EH (cell line): ENCODE measurements at regions not wholly inside any gene's neighbourhood (a gene's known extent, or its start where the extent isn't known, plus 50 kb on each side); places are given as distances from the start of the nearest gene placed in this dataset.
"Not testable (repeated sequence)": the region's sequence is repeated elsewhere in the genome, so short reads cannot be mapped to it uniquely, and the experiment has no call there.

Experiments used
- DNase-seq: peaks from one replicate; pipeline ENCODE4 v3.0.0-alpha.2; 2015; ENCODE audit warnings: low read depth

GRCh38 chr11:106497321-106497720 lies 419.9 kb downstream of the AASDHPPT start:
- DNase-seq = no peak

- DNase-seq = no peak
Observed at GRCh38 chr11:106497822-106498221, 420.4 kb downstream of the AASDHPPT start.

GRCh38 chr11:106503901-106504300 lies 426.4 kb downstream of the AASDHPPT start:
- DNase-seq = no peak

- DNase-seq = no peak
Observed at GRCh38 chr11:106507645-106508306, 430.3 kb downstream of the AASDHPPT start.

- DNase-seq = no peak
Observed at GRCh38 chr11:106514706-106515105, 437.2 kb downstream of the AASDHPPT start.

GRCh38 chr11:106517426-106517825 lies 440.0 kb downstream of the AASDHPPT start:
- no peak for DNase-seq

GRCh38 chr11:106520146-106520912 lies 442.9 kb downstream of the AASDHPPT start:
- DNase-seq = no peak

- no peak for DNase-seq
Observed at GRCh38 chr11:106520920-106521319, 443.5 kb downstream of the AASDHPPT start.

- DNase-seq = no peak
Observed at GRCh38 chr11:106523171-106523570, 445.7 kb downstream of the AASDHPPT start.

GRCh38 chr11:106523921-106524320 lies 446.5 kb downstream of the AASDHPPT start:
- no peak for DNase-seq

- no peak for DNase-seq
Observed at GRCh38 chr11:106524436-106524835, 447.0 kb downstream of the AASDHPPT start.

GRCh38 chr11:106531648-106532047 lies 454.2 kb downstream of the AASDHPPT start:
- not testable (repeated sequence) for DNase-seq

- DNase-seq = no peak
Observed at GRCh38 chr11:106533046-106533445, 455.6 kb downstream of the AASDHPPT start.

GRCh38 chr11:106540001-106540400 lies 462.5 kb downstream of the AASDHPPT start:
- DNase-seq = no peak

GRCh38 chr11:106548406-106548805 lies 469.9 kb downstream of the GUCY1A2 start:
- DNase-seq = no peak

- DNase-seq = no peak
Observed at GRCh38 chr11:106551744-106552673, 466.3 kb downstream of the GUCY1A2 start.

- DNase-seq = peak; percentile 0
Observed at GRCh38 chr11:106552694-106553203, 465.5 kb downstream of the GUCY1A2 start.

- DNase-seq = no peak
Observed at GRCh38 chr11:106553304-106553703, 465.0 kb downstream of the GUCY1A2 start.

- not testable (repeated sequence) for DNase-seq
Observed at GRCh38 chr11:106555566-106556250, 462.6 kb downstream of the GUCY1A2 start.

GRCh38 chr11:106565326-106565725 lies 452.9 kb downstream of the GUCY1A2 start:
- DNase-seq = no peak

GRCh38 chr11:106568632-106569031 lies 449.6 kb downstream of the GUCY1A2 start:
- no peak for DNase-seq

GRCh38 chr11:106577384-106577783 lies 440.9 kb downstream of the GUCY1A2 start:
- not testable (repeated sequence) for DNase-seq
